ENCODE measurements at regions not wholly inside any gene's neighbourhood (a gene's known extent, or its start where the extent isn't known, plus 50 kb on each side); places are given as distances from the start of the nearest gene placed in this dataset.

GRCh38 chr4:102444752-102445151, 56.4 kb upstream of the NFKB1 start:
- intact Hi-C loops (cut with micrococcal nuclease; ENCODE audit: unreplicated experiment) (loop anchor here (5.0 to 10.0 kb wide), 2 partner anchors 170 to 563 kb away; no protein-coding TSS in a partner anchor), in situ Hi-C loops (cut with HindIII; ENCODE audit: low pct_unique_long_range_greater_than_20kb, low sequenced_read_pairs) (no loop called here)
- TF ChIP-seq CTCF (IDR thresholded peaks at IDR 0.05) (no peak), POLR2AphosphoS5 (IDR thresholded peaks at IDR 0.05; ENCODE audit: low read depth, low read length) (no peak), TCF7L2 (IDR thresholded peaks at IDR 0.05; ENCODE audit: low read depth, low read length) (no peak), SIN3A (IDR thresholded peaks at IDR 0.05; ENCODE audit: borderline replicate concordance, insufficient read depth, low read depth, low read length) (no peak)
- TF ChIP-seq, protein P1, sequence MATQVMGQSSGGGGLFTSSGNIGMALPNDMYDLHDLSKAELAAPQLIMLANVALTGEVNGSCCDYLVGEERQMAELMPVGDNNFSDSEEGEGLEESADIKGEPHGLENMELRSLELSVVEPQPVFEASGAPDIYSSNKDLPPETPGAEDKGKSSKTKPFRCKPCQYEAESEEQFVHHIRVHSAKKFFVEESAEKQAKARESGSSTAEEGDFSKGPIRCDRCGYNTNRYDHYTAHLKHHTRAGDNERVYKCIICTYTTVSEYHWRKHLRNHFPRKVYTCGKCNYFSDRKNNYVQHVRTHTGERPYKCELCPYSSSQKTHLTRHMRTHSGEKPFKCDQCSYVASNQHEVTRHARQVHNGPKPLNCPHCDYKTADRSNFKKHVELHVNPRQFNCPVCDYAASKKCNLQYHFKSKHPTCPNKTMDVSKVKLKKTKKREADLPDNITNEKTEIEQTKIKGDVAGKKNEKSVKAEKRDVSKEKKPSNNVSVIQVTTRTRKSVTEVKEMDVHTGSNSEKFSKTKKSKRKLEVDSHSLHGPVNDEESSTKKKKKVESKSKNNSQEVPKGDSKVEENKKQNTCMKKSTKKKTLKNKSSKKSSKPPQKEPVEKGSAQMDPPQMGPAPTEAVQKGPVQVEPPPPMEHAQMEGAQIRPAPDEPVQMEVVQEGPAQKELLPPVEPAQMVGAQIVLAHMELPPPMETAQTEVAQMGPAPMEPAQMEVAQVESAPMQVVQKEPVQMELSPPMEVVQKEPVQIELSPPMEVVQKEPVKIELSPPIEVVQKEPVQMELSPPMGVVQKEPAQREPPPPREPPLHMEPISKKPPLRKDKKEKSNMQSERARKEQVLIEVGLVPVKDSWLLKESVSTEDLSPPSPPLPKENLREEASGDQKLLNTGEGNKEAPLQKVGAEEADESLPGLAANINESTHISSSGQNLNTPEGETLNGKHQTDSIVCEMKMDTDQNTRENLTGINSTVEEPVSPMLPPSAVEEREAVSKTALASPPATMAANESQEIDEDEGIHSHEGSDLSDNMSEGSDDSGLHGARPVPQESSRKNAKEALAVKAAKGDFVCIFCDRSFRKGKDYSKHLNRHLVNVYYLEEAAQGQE (IDR thresholded peaks at IDR 0.05; ENCODE audit: insufficient read depth in 1 of 2, low read depth in 2 of 2, low read length in 1 of 2) = no peak
- Histone ChIP-seq H3K9me3 (ENCODE audit: control insufficient read depth, insufficient read depth, low read depth, low read length) (no peaks in the 10 kb centered on the region), H3K27ac (ENCODE audit: low read length) (no peak overlapping the region), H3K36me3 (ENCODE audit: control insufficient read depth, insufficient read depth, low read length) (no peaks in the 10 kb centered on the region), H3K4me3 (ENCODE audit: low read depth in 2 of 2, low read length in 2 of 2) (no peak overlapping the region), H3K4me1 (ENCODE audit: control insufficient read depth, insufficient read depth, low read length) (no peaks in the 10 kb centered on the region), H3K27me3 (ENCODE audit: control insufficient read depth, insufficient read depth, low read length) (no peaks in the 10 kb centered on the region)
- ATAC-seq (no peak), DNase-seq (ENCODE audit: low read depth, low spot score) (no peak)
- POLR2A ChIA-PET = no interaction called here
- no TSS peak for BruUV-seq (replicated peaks)
- CTCF ChIA-PET = no interaction called here

GRCh38 chr4:102445213-102445612, 55.9 kb upstream of the NFKB1 start:
- in situ Hi-C loops (cut with HindIII; ENCODE audit: low pct_unique_long_range_greater_than_20kb, low sequenced_read_pairs) = no loop called here
- intact Hi-C loops (cut with micrococcal nuclease; ENCODE audit: unreplicated experiment) = loop anchor here (5.0 to 10.0 kb wide), 2 partner anchors 170 to 562 kb away; no protein-coding TSS in a partner anchor

More at GRCh38 chr4:102445213-102445612, 55.9 kb upstream of the NFKB1 start:
- no peaks in the 10 kb centered on the region for H3K9me3 ChIP-seq (ENCODE audit: control insufficient read depth, insufficient read depth, low read depth, low read length)
- ATAC-seq = no peak
- no peaks in the 10 kb centered on the region for H3K36me3 ChIP-seq (ENCODE audit: control insufficient read depth, insufficient read depth, low read length)
- H3K4me1 ChIP-seq (ENCODE audit: control insufficient read depth, insufficient read depth, low read length) = no peaks in the 10 kb centered on the region
- no peak for DNase-seq (ENCODE audit: low read depth, low spot score)
- no peak overlapping the region for H3K4me3 ChIP-seq (ENCODE audit: low read depth in 2 of 2, low read length in 2 of 2)
- H3K27ac ChIP-seq (ENCODE audit: low read length) = no peak overlapping the region
- TF ChIP-seq, protein P1 (IDR thresholded peaks at IDR 0.05; ENCODE audit: insufficient read depth in 1 of 2, low read depth in 2 of 2, low read length in 1 of 2) = no peak
- TF ChIP-seq CTCF (IDR thresholded peaks at IDR 0.05) = no peak
- no peak for TF ChIP-seq SIN3A (IDR thresholded peaks at IDR 0.05; ENCODE audit: borderline replicate concordance, insufficient read depth, low read depth, low read length)
- TF ChIP-seq TCF7L2 (IDR thresholded peaks at IDR 0.05; ENCODE audit: low read depth, low read length) = no peak
- TF ChIP-seq POLR2AphosphoS5 (IDR thresholded peaks at IDR 0.05; ENCODE audit: low read depth, low read length) = no peak
- ChIA-PET POLR2A (no interaction called here), CTCF (no interaction called here)
- no TSS peak for BruUV-seq (replicated peaks)
- H3K27me3 ChIP-seq (ENCODE audit: control insufficient read depth, insufficient read depth, low read length) = no peaks in the 10 kb centered on the region
